ENCODE measurements at regions not wholly inside any gene's neighbourhood (a gene's known extent, or its start where the extent isn't known, plus 50 kb on each side); places are given as distances from the start of the nearest gene placed in this dataset.

- no peak for DNase-seq (ENCODE audit: low read depth in 2 of 2)
- no peak overlapping the region for H3K4me3 ChIP-seq (replicated peaks in 1 of 4; ENCODE audit: control extremely low read depth in 1 of 4, insufficient read depth in 1 of 4, low read depth in 3 of 4, low read length in 4 of 4)
- H2AFZ ChIP-seq (ENCODE audit: low read length): no peak overlapping the region
- no peak overlapping the region for H3K9ac ChIP-seq (ENCODE audit: insufficient read depth, low read length)
- no peaks in the 10 kb centered on the region for H3K79me2 ChIP-seq (ENCODE audit: control insufficient read depth, insufficient read depth, low read length)
- H3K9me3 ChIP-seq (ENCODE audit: control insufficient read depth, insufficient read depth, low read depth, low read length): no peaks in the 10 kb centered on the region
- H3K27ac ChIP-seq (ENCODE audit: insufficient read depth, low read length): no peak overlapping the region
- TF ChIP-seq EZH2 (IDR thresholded peaks at IDR 0.05; ENCODE audit: low read length, missing control alignments) (no peak), CTCF (conservative IDR thresholded peaks at IDR 0.05 in 1 of 2, IDR thresholded peaks at IDR 0.05 in 1 of 2; ENCODE audit: low read depth in 1 of 2, low read length in 2 of 2) (no peak)
- no peaks in the 10 kb centered on the region for H4K20me1 ChIP-seq (ENCODE audit: control insufficient read depth, extremely low read depth, insufficient read depth, low read length)
- no peaks in the 10 kb centered on the region for H3K36me3 ChIP-seq (ENCODE audit: control insufficient read depth, insufficient read depth, low read length)
- H3K4me2 ChIP-seq (ENCODE audit: extremely low read depth, insufficient read depth, low read length): no peak overlapping the region
- H3K27me3 ChIP-seq (ENCODE audit: control insufficient read depth, insufficient read depth, low read length): no peaks in the 10 kb centered on the region
- no peaks in the 10 kb centered on the region for H3K4me1 ChIP-seq (ENCODE audit: control insufficient read depth, extremely low read depth, insufficient read depth, low read length)
Measured at GRCh38 chr13:95375706-95376105, 74.5 kb upstream of the ABCC4 start.

GRCh38 chr13:95378603-95379002, 77.4 kb upstream of the ABCC4 start:
- no peaks in the 10 kb centered on the region for H3K27me3 ChIP-seq (ENCODE audit: control insufficient read depth, insufficient read depth, low read length)
- no peak overlapping the region for H3K4me2 ChIP-seq (ENCODE audit: extremely low read depth, insufficient read depth, low read length)
- no peak overlapping the region for H3K4me3 ChIP-seq (replicated peaks in 1 of 4; ENCODE audit: control extremely low read depth in 1 of 4, insufficient read depth in 1 of 4, low read depth in 3 of 4, low read length in 4 of 4)
- H4K20me1 ChIP-seq (ENCODE audit: control insufficient read depth, extremely low read depth, insufficient read depth, low read length): no peaks in the 10 kb centered on the region
- no peak overlapping the region for H2AFZ ChIP-seq (ENCODE audit: low read length)
- DNase-seq (ENCODE audit: low read depth in 2 of 2): no peak
- no peaks in the 10 kb centered on the region for H3K4me1 ChIP-seq (ENCODE audit: control insufficient read depth, extremely low read depth, insufficient read depth, low read length)
- TF ChIP-seq EZH2 (IDR thresholded peaks at IDR 0.05; ENCODE audit: low read length, missing control alignments) (no peak), CTCF (conservative IDR thresholded peaks at IDR 0.05 in 1 of 2, IDR thresholded peaks at IDR 0.05 in 1 of 2; ENCODE audit: low read depth in 1 of 2, low read length in 2 of 2) (no peak)
- H3K36me3 ChIP-seq (ENCODE audit: control insufficient read depth, insufficient read depth, low read length): no peaks in the 10 kb centered on the region
- H3K9me3 ChIP-seq (ENCODE audit: control insufficient read depth, insufficient read depth, low read depth, low read length): no peaks in the 10 kb centered on the region
- no peak overlapping the region for H3K27ac ChIP-seq (ENCODE audit: insufficient read depth, low read length)
- H3K79me2 ChIP-seq (ENCODE audit: control insufficient read depth, insufficient read depth, low read length): no peaks in the 10 kb centered on the region
- H3K9ac ChIP-seq (ENCODE audit: insufficient read depth, low read length): no peak overlapping the region

- Histone ChIP-seq H3K27ac (ENCODE audit: insufficient read depth, low read length) (no peak overlapping the region), H3K9ac (ENCODE audit: insufficient read depth, low read length) (no peak overlapping the region), H3K27me3 (ENCODE audit: control insufficient read depth, insufficient read depth, low read length) (no peaks in the 10 kb centered on the region), H3K4me3 (replicated peaks in 1 of 4; ENCODE audit: control extremely low read depth in 1 of 4, insufficient read depth in 1 of 4, low read depth in 3 of 4, low read length in 4 of 4) (peak overlapping the region in 2 of 4 experiments; percentile 22 to 23), H2AFZ (ENCODE audit: low read length) (peak overlapping the region; percentile 33), H3K4me2 (ENCODE audit: extremely low read depth, insufficient read depth, low read length) (peak overlapping the region; percentile 84), H3K79me2 (ENCODE audit: control insufficient read depth, insufficient read depth, low read length) (no peaks in the 10 kb centered on the region), H3K9me3 (ENCODE audit: control insufficient read depth, insufficient read depth, low read depth, low read length) (no peaks in the 10 kb centered on the region), H4K20me1 (ENCODE audit: control insufficient read depth, extremely low read depth, insufficient read depth, low read length) (no peaks in the 10 kb centered on the region), H3K36me3 (ENCODE audit: control insufficient read depth, insufficient read depth, low read length) (no peaks in the 10 kb centered on the region), H3K4me1 (ENCODE audit: control insufficient read depth, extremely low read depth, insufficient read depth, low read length) (no peaks in the 10 kb centered on the region)
- DNase-seq (ENCODE audit: low read depth in 2 of 2): peak; percentile 73 to 91
- TF ChIP-seq EZH2 (IDR thresholded peaks at IDR 0.05; ENCODE audit: low read length, missing control alignments) (no peak), CTCF (conservative IDR thresholded peaks at IDR 0.05 in 1 of 2, IDR thresholded peaks at IDR 0.05 in 1 of 2; ENCODE audit: low read depth in 1 of 2, low read length in 2 of 2) (peak; percentile 80 to 88)
Measured at GRCh38 chr13:95380468-95381211, 79.4 kb upstream of the ABCC4 start.
